NCI-H1694 treated with DMSO at 0.1 percent for 48 hours (cell line): ENCODE measurements at regions not wholly inside any gene's neighbourhood (a gene's known extent, or its start where the extent isn't known, plus 50 kb on each side); places are given as distances from the start of the nearest gene placed in this dataset.
"Not testable (repeated sequence)": the region's sequence is repeated elsewhere in the genome, so short reads cannot be mapped to it uniquely, and the experiment has no call there.

Experiments used
- DNase-seq: peaks from one replicate; lab custom pipeline; 2025; lab: John Stamatoyannopoulos, UW

DNA sequence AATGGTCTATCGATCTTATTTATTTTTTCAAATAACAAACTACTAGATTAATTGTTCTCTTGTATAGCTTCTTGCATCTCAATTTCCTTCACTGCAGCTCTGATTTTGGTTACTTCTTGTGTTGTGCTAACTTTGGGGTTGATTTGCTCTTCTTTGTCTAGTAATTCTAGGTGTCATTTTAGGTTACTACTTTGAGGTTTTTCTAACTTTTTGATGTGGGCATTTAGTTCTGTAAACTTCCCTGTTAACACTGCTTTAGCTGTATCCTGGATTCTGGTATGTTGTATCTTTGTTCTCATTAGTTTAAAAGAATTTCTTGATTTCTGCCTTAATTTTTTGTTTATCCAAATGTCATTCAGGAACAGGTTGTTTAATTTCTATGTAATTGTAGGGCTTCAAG, 1188.0 kb downstream of the DNAJB9 start:
- no peak for DNase-seq

DNA sequence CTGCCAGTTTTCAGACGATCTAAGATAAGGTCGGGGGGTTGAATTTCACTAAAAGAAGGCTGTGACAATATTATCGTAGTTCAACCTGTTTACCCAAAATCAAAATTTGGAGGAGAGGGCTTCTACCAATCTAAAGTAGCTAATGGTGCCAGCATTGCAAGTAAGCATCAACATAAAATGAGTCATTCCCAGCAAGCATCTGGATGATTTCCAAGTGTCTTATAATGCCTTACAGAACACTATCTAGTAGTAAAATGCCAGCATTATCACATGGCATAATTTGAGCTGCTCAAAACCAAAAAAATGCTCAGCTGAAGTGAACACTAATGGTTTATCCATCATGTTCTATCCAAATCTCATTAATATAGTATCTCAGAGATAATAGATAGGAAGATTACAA, 1193.9 kb downstream of the DNAJB9 start:
- no peak for DNase-seq

DNA sequence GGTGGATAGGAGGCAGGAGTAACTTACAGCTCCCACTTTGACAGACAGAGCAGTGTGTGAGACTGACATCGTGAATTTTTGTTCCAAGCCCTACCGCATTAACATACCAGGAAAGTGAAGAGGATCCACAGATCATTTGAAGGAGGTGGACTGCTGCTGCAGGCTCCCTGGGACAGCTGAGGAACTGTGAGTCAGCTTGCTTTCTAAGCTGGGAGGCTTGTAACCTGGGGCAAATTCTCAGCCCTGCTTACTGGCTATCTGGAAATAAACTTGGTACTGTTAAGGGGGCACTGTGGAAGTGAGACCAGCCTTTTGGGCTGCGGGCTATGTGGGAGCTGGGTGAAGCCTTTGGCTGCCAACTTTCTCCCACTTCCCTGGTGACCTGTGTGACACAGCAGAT, 1202.5 kb downstream of the DNAJB9 start:
- no peak for DNase-seq

DNA sequence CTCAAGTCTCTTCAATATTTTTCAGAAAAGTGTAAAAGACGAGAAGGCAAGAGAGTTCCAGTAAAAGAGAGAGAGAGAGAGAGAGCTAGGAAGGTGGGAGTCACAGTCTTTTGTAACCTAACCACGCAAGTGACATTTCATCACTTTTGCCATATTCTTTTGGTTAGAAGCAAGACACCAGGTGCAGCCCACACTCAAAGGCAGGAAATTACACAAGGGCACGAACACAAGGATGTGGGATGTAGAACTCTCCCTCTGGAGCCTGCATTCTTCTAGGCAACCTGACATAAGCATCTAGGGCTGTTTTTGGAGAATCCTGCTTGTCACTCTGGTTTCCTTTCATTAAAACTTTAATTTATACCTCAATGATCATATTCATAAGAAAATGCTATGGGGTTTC, 1213.1 kb downstream of the DNAJB9 start:
- no peak for DNase-seq

DNA sequence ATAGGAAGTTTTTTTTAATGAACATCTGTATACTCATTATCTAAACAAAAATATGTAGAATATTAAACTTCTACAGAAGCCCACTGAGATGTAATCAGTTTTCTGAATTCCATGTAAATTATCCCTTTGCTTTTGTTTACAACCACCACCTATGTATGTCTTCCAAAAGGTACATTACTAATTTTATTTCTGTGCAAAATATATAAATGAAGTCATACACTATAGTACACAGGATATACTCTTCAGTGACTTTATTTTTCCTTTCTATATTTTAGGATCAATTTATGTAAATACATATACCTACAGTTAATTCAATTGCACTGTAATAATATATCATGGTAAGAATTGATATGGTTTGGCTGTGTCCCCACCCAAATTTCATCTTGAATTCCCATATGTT, 1236.9 kb downstream of the DNAJB9 start:
- no peak for DNase-seq

DNA sequence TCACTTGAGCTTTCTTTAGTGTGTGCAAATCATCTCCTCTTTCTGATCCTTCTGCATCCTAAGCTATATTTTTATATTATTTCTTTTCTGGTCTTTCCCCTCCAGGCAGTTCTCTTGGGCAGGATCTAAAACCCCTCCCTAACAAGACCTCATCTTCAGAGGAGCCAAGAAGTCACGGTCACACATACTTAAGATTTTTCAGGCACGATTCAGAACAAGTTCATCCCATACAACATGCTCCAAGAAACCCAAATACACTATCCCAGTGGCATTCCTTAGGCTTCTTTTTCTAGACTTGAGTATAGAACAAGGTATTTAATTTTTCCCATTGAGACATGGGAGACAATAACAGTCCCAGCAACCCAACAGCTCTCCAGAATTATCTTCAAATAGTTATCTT, 1251.5 kb downstream of the DNAJB9 start:
- no peak for DNase-seq

DNA sequence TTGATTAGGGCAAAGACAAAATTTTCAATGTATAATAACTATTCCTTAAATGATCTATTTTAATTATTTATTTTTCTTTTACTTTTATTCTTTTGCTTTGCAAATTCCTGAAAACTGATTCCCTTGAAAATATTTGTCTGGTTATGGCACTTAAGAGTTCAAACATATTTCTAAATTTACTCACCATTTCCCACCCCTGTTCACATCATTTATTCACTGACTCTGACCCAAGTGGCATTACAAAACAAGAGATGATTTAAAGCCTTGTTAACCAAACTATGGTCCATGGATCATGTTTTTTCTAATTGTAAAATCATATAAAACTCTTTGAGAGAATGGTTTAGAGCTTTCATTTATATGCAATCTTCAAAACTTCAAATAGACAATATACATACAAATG, 1256.1 kb upstream of the LRRN3 start:
- no peak for DNase-seq

DNA sequence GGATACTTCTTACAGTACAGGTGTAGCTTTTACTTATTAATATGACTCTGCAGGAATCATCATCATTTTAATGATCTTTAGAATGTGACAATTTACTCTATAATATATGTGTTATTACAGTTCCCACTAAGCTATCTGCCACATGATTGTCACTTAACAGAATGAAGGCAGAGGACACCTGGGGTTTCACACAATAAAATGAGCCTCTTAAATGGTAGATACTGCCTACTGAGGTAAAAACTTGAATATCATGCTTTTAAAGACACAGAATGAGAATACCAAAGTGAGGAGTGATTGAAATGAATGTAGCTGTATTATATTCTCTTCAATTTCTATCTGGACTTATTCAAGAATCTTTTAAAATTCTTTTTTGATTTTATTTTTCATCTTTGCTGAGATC, 1255.3 kb upstream of the LRRN3 start:
- DNase-seq = no peak

DNA sequence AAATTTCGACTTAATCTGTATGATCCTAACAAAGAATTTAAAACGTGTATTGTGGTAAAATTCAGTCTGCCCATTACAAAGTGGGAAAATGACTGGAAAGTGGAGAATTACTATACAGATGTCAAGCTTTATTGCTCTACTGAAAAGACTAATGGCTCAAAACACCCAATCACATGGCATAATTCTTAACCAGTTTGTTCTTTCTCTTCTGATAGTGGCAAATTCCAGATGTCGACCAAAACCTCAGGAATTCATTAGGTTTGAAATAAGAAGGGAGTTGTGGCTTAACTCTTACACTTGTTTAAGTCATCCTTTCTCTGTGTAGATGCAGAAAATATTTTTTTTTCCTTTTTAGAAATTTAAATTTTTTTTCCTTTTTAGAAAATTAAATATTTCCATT, 1254.9 kb upstream of the LRRN3 start:
- DNase-seq = no peak

DNA sequence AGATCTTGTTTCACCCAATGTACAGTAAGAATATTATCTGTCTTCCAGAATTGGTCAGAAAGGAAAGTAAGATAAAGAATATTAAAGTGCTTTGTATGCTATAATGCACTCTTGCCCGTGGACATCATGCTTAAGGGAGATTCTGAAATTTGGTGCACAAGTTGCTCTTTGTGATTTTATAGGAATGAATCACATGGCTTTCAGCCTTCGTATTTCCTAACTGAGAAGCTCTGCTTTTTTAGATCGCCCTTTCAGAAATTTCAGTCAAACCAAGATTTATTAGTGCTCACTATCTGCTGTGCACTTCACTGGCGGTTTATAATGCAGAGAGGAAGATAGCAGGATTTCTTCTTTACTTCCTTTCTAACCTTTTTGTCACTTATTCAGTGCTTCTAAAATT, 1248.5 kb upstream of the LRRN3 start:
- no peak for DNase-seq

DNA sequence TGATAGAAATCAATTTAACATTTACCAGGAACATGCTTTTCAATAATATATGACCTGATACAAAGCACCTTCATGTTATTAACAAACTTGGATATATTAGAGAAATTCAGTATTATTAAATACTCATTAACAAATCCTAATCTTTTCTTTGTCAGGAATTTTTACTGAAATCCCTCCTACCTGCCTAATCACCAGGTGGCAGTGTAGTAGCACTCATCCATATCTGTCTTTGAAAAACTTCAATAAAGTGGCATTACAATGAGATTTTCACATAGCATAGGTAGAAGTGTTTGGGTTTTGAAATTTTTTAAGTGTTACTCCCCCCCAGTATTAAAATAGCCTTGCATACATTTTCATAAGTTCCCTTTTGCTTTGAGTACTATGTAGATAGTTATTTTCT, 1246.6 kb upstream of the LRRN3 start:
- DNase-seq = peak; percentile 52

DNA sequence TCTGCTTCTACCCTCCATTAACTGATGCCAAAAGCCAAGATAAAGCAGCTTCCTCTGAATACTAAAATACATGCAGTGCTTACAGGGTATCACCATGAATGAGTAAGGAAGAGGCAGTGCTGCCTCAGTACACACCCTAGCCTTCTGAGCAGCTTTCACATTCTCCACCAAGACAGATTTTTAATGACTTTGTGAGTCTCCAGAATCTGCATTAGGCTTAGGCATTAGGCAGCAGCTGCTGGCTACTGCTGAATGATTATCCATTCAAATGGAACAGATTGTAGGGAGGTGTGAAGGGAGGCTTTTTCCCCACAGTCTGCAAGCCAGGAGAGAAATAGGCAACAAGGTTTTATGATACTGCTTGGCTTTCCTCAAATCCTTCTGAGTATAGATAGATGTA, 1226.7 kb upstream of the LRRN3 start:
- peak; percentile 78 for DNase-seq

DNA sequence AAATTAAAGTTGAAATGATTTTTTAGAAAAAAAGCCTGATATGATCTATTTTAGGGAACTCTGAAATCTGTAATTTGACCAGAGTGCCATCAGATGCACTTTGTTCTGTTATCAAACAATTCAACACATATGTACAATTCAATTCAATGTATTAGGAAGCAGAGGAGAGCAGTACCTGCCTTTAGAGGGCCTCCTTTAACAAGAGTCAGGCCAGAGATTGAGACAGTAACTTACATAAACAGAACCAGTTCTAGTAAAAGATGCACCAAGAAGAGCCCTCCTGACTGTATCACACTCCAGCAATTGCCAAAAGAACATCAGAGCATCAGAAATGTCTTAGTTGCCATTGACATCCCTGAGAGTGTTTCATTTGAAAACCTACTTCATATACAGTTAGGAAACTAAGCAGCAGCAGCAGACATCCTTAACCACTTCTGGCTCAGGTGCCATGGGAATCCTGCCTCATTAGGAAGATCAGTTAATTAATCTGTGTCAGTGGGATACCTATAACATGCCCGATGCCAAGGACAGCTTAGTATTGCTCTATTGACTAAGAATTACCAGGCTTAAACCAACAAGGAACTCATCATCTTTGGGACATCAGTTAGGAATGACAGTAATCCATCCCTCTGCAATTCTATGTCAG, 1222.6 kb upstream of the LRRN3 start:
- DNase-seq = peak; percentile 20

DNA sequence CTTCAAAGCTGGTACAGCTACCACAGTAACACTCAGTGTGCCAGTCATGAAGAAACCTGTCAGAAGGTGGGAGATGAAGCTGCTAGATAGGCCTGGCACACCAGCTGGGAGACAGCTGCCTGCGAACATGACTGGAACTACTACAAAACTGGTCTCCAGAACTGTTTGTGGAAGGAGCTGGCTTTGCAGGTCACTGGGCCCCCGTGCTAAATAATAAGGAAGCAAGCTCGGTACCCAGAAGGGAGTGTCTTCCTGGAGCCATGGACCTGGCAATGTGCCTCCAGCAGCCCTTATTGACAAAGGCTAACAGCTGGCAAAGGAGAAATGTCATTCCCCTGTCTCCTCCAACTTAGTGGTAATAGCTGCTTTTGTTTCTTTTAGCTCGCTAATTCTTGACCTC, 1217.6 kb upstream of the LRRN3 start:
- DNase-seq = peak; percentile 38

DNA sequence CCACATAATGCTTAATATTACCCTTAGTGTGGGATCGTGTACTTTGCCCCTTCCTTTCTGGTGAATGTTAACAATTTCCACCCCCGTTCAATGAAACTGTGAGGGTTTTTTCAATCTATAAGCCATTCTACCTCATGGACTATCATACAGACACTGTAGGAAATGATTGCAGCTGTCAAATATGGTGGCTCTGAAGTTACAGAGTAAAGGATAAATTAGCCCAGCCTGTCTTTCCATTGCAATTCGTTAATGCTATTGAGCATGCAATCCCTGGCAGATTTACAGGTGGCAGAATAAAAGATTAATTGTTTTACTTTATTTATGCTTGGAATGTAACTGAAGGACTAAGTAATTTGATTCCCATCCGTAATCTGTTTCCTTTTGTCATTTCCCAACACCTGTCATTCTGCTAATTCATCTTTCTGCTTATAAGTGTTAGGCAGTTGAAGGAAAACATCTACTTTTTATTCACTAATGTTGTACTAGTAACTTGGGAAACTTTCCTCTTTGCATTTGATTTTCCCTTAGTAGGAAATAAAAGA, 1211.6 kb upstream of the LRRN3 start:
- no peak for DNase-seq

DNA sequence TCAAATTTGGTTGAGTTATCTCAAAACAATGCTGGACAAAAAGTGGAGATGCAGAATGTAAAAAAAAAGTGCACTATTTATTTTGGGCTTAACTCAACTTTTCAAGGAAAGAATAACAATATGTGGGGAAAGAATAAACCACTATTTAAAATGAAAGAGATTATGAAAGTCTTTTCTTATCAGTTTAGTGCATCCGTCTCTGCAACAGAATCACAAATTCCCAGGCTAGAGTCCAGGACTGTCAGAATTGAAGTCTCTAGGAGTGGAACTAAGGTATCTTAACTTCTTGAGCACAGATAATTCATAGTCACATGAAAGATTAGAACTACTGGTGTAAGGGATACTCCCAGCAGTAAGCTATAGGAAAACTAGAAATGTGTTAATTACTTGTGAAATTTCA, 1200.3 kb upstream of the LRRN3 start:
- DNase-seq = no peak

DNA sequence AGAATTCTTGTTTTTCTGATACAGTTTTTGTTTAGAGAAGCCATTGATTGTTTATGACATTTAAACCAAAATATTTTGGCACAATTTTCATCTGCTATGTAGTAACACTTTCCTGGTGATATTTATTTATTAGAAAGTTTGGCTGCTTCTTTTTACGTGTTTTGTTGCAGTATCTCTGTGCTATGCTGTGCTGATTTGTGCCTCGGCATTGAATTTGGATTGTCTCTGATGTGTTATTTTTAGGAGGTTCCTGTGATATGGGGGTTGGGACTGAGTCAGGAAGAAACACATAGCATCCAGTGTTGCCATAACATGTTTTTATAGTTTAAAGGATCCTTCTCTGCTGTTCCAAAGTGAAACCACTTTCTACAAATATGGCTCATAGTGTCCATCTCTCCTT, 1197.7 kb upstream of the LRRN3 start:
- DNase-seq = no peak

DNA sequence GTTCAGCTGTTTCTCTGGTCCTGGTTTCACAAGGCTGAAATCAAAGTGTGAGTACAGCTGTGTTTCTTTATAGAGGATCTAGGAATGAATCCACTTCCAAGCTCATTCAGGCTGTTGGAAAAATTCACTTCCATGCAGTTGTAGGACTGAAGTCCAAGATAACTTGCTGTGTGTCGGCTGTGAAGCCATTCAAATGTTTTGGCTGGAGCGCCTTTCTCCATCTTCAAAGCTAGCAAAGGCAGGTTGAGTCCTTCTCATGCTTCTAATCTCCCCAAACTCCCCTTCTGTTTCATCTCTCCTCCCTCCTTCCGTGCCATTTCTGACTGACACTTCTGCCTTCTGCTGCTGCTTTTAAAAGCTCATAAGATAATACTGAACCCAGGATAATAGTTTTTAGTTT, 1195.4 kb upstream of the LRRN3 start:
- DNase-seq = no peak

DNA sequence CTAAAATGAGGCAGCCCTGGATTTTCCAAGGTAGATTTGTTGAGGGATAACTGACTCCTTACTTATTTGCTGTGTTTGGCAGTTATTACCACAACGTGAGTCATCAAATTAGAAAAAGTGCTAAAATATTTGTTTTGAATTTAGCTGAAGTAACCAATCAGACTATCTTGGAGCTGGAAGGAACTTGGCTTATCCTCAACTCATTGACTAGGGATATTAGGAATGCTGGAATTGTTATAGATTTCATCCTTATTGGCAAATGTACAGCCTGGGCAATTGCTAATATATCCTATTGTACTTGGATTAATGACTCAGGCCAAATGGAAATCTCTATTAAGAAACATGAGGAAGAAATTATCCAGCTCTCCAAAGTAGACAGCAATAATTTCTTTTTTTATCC, 1189.0 kb upstream of the LRRN3 start:
- DNase-seq = no peak

DNA sequence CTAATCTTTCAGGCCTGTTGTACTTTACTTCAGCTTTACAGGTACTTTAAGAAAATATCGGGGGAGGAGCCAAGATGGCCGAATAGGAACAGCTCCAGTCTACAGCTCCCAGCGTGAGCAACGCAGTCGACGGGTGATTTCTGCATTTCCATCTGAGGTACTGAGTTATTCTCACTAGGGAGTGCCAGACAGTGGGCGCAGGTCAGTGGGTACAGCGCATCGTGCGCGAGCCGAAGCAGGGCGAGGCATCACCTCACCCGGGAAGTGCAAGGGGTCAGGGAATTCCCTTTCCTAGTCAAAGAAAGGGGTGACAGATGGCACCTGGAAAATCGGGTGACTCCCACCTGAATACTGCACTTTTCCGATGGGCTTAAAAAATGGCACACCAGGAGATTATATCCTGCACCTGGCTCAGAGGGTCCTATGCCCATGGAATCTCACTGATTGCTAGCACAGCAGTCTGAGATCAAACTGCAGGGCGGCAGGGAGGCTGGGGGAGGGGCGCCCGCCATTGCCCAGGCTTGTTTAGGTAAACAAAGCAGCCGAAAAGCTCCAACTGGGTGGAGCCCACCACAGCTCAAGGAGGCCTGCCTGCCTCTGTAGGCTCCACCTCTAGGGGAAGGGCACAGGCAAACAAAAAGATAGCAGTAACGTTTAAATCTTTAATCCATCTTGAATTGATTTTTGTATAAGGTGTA, 1185.4 kb upstream of the LRRN3 start:
- DNase-seq = not testable (repeated sequence)

DNA sequence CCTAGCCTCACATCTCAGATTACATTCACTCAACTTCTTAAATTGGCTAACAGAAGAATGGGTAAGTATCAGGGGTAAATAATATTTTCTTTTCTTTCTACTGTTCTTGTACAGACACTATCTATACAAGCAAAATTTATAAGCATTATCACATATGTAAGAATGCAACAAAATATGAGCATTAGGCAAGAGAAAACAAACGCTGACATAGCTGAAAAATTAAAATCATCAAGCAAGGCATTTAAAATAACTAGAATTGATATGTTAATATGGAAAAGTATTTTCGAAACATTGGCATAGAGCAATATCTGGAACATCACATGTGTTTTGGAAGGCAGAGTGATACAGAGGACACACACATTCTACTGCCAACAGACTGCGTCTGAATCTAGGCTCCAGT, 1175.3 kb upstream of the LRRN3 start:
- no peak for DNase-seq

DNA sequence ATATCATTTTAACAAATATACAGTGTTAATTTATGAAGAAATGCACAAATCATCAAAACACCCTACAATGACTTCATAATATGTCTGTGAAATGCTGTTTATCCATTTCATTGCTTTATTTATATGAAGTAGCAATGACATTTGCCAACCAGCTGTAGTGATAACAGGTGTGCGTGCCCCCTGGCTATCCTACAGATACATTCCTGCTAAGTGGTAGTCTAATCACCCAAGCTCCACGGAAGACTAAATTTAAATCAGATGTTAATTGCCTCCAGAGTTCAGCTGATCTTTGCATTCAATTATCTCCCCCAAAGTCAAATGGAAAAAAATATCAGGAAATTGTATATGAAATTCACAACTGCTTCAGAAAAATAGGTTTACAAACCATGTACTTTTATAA, 1164.2 kb upstream of the LRRN3 start:
- no peak for DNase-seq

DNA sequence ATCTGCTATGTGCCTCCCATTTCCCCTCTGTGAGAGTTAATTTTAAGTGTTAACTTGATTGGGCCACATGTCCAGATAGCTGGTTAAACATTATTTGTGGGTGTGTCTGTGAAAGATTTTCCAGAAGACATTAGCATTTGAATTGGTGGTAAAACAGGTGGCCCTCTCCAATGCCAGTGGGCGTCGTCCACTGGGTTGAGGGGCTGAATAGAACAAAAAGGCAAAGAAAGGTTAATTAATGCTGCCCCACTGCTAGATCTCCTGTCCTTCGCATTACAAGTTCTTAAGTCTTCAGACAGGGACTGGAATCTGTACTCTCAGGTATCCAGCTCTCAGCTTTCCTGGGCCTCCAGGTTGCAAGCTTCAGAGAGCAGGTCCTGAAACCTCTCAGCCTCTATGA, 1160.9 kb upstream of the LRRN3 start:
- no peak for DNase-seq

DNA sequence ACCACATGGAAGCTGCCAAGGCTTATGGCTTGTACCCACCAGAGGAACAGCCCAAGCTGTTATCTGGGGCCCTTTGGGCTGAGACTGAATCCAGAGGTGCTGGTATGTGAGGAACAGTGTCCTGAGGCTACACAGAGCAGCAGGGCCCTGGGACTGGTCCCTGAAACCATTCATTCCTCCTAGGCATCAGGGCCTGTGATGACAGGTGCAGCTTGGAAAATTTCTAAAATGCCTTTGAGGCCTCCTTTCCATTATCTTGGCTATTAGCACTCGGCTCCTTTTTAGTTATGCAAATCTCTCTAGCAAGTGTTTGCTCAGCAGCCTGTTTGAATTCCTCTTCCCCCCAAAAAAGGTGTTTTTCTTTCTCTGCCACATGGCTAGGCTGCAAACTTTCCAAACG, 1151.7 kb upstream of the LRRN3 start:
- DNase-seq = no peak
